Thoracic aorta (tissue), 2 donors: ENCODE measurements at regions not wholly inside any gene's neighbourhood (a gene's known extent, or its start where the extent isn't known, plus 50 kb on each side); places are given as distances from the start of the nearest gene placed in this dataset.

Experiments used
- ATAC-seq: fragments of 150-250 bp; one replicate; pipeline ENCODE4 v1.8.0; 2017; ENCODE audit warnings: low read depth; ENCODE audit not compliant: insufficient number of reproducible peaks, low FRiP score
- DNase-seq: peaks from one replicate; pipeline ENCODE4 v3.0.0-alpha.2; 2020; ENCODE audit warnings: low spot score
- H3K27ac ChIP-seq, 2 donors: fragments of 200-600 bp; sonication (generic); 1 replicate in 1 of 2; 2 replicates in 1 of 2; pipeline ENCODE4 v1.5.1; 2016; ENCODE audit warnings: mild to moderate bottlenecking in 2 of 2, moderate library complexity in 2 of 2
- H3K27me3 ChIP-seq: fragments of 200-600 bp; sonication (generic); replicated peaks from 2 replicates; pipeline ENCODE4 v1.6.0; 2016; ENCODE audit warnings: mild to moderate bottlenecking; ENCODE audit not compliant: insufficient read depth
- H3K36me3 ChIP-seq: fragments of 200-600 bp; sonication (generic); one replicate; pipeline ENCODE4 v1.5.1; 2016
- H3K4me1 ChIP-seq, 2 donors: fragments of 200-600 bp; sonication (generic); 1 replicate in 1 of 2; 2 replicates in 1 of 2; pipeline versions ENCODE4 v1.5.1 to v1.6.0; 2016; ENCODE audit warnings: low read depth in 2 of 2, mild to moderate bottlenecking in 1 of 2; ENCODE audit not compliant: control insufficient read depth in 1 of 2
- H3K4me3 ChIP-seq: fragments of 200-600 bp; sonication (generic); 2 replicates; pipeline ENCODE4 v1.5.1; 2016; ENCODE audit warnings: mild to moderate bottlenecking
- H3K9me3 ChIP-seq: fragments of 200-600 bp; sonication (generic); 2 replicates; pipeline ENCODE4 v1.5.1; 2016
- CTCF ChIP-seq: fragments of 200-600 bp; sonication (generic); IDR thresholded peaks from one replicate; pipeline ENCODE4 v1.5.1; 2019; ENCODE audit warnings: antibody characterized with exemption

- DNase-seq (no peak), ATAC-seq (no peak)
- Histone ChIP-seq H3K4me3 (no peak overlapping the region), H3K9me3 (no peaks in the 10 kb centered on the region), H3K27ac (no peak overlapping the region), H3K27me3 (no peaks in the 10 kb centered on the region), H3K36me3 (no peaks in the 10 kb centered on the region), H3K4me1 (no peaks in the 10 kb centered on the region)
- no peak for TF ChIP-seq CTCF
These were observed 1560.0 kb upstream of the LRRTM3 start for GRCh38 chr10:65365878-65366277.

- Histone ChIP-seq H3K4me1 (no peaks in the 10 kb centered on the region), H3K4me3 (no peak overlapping the region), H3K9me3 (no peaks in the 10 kb centered on the region), H3K36me3 (no peaks in the 10 kb centered on the region), H3K27me3 (no peaks in the 10 kb centered on the region), H3K27ac (no peak overlapping the region)
- ATAC-seq, result no peak
- no peak for DNase-seq
- TF ChIP-seq CTCF, result no peak
These were observed 1558.1 kb upstream of the LRRTM3 start for GRCh38 chr10:65367706-65368105.

- H3K4me1 ChIP-seq, result no peaks in the 10 kb centered on the region
- H3K36me3 ChIP-seq, result no peaks in the 10 kb centered on the region
- no peak for DNase-seq
- no peak overlapping the region for H3K27ac ChIP-seq
- H3K27me3 ChIP-seq, result no peaks in the 10 kb centered on the region
- TF ChIP-seq CTCF, result no peak
- no peaks in the 10 kb centered on the region for H3K9me3 ChIP-seq
- no peak for ATAC-seq
- no peak overlapping the region for H3K4me3 ChIP-seq
These were observed 1550.3 kb upstream of the LRRTM3 start for GRCh38 chr10:65375528-65375927.

- no peak for TF ChIP-seq CTCF
- Histone ChIP-seq H3K27me3 (no peaks in the 10 kb centered on the region), H3K4me1 (no peaks in the 10 kb centered on the region), H3K27ac (no peak overlapping the region), H3K9me3 (no peaks in the 10 kb centered on the region), H3K36me3 (no peaks in the 10 kb centered on the region), H3K4me3 (no peak overlapping the region)
- ATAC-seq (no peak), DNase-seq (no peak)
These were observed 1548.1 kb upstream of the LRRTM3 start for GRCh38 chr10:65377687-65378086.

- H3K9me3 ChIP-seq, result no peaks in the 10 kb centered on the region
- H3K27me3 ChIP-seq, result no peaks in the 10 kb centered on the region
- no peaks in the 10 kb centered on the region for H3K4me1 ChIP-seq
- TF ChIP-seq CTCF, result no peak
- H3K36me3 ChIP-seq, result no peaks in the 10 kb centered on the region
- no peak overlapping the region for H3K27ac ChIP-seq
- ATAC-seq (no peak), DNase-seq (no peak)
- no peak overlapping the region for H3K4me3 ChIP-seq
These were observed 1531.1 kb upstream of the LRRTM3 start for GRCh38 chr10:65394502-65395297.
